Breast epithelium (tissue), 4 donors: ENCODE measurements at regions not wholly inside any gene's neighbourhood (a gene's known extent, or its start where the extent isn't known, plus 50 kb on each side); places are given as distances from the start of the nearest gene placed in this dataset.
"Not testable (repeated sequence)": the region's sequence is repeated elsewhere in the genome, so short reads cannot be mapped to it uniquely, and the experiment has no call there.

ENCODE experiments used
- DNase-seq, 2 donors: peaks; one replicate each; pipeline ENCODE4 v3.0.0-alpha.2; 2019; ENCODE audit warnings: low spot score in 2 of 2
- H3K27ac ChIP-seq, 2 donors: fragments of 200-600 bp; sonication (generic) in 1 of 2; one replicate each; pipeline ENCODE4 v1.5.1; 2016 to 2019; ENCODE audit warnings: mild to moderate bottlenecking in 1 of 2
- H3K27me3 ChIP-seq, 2 donors: fragments of 200-600 bp; sonication (generic) in 1 of 2; one replicate each; pipeline versions ENCODE4 v1.5.1 to v1.6.0; 2017 to 2019; ENCODE audit warnings: control low read depth in 1 of 2, mild to moderate bottlenecking in 1 of 2
- H3K36me3 ChIP-seq: fragments of 200-600 bp; one replicate; pipeline ENCODE4 v1.5.1; 2019
- H3K4me1 ChIP-seq, 2 donors: fragments of 200-600 bp; sonication (generic); one replicate each; pipeline ENCODE4 v1.5.1; 2016 to 2019; ENCODE audit warnings: control low read depth in 1 of 2
- H3K4me3 ChIP-seq, 3 donors: fragments of 200-600 bp; sonication (generic); 1 replicate in 2 of 3; 2 replicates in 1 of 3; pipeline ENCODE4 v1.5.1; 2016 to 2019; ENCODE audit warnings: mild to moderate bottlenecking in 3 of 3, moderate library complexity in 2 of 3
- H3K9me3 ChIP-seq, 2 donors: fragments of 200-600 bp; sonication (generic) in 1 of 2; one replicate each; pipeline ENCODE4 v1.5.1; 2016 to 2019; ENCODE audit warnings: control low read depth in 1 of 2
- CTCF ChIP-seq, 3 donors: fragments of 450-650 bp; IDR thresholded peaks; one replicate each; pipeline ENCODE4 v1.5.1; 2016 to 2017; ENCODE audit warnings: antibody characterized with exemption in 3 of 3, mild to moderate bottlenecking in 3 of 3, moderate library complexity in 3 of 3
- POLR2A ChIP-seq: fragments of 450-650 bp; IDR thresholded peaks from one replicate; pipeline ENCODE4 v1.6.1; 2016; ENCODE audit warnings: antibody characterized with exemption, mild to moderate bottlenecking, moderate library complexity
- POLR2AphosphoS5 ChIP-seq, 3 donors: sonication (generic); formaldehyde crosslinking; IDR thresholded peaks; one replicate each; pipeline ENCODE4 v1.6.1; 2017; ENCODE audit warnings: antibody characterized with exemption in 3 of 3
- intact Hi-C: fragments of 100-400 bp; cut with DNase I; formaldehyde crosslinking; loops from one replicate; pipeline ENCODE4 v1.15.1; 2023; ENCODE audit warnings: low total_unique reads

GRCh38 chr5:116880150-116880549 lies 305.5 kb upstream of the SEMA6A start:
- intact Hi-C loops: no loop called here
- no peak overlapping the region for H3K27ac ChIP-seq
- H3K36me3 ChIP-seq: no peaks in the 10 kb centered on the region
- no peaks in the 10 kb centered on the region for H3K27me3 ChIP-seq
- no peaks in the 10 kb centered on the region for H3K9me3 ChIP-seq
- H3K4me1 ChIP-seq: no peaks in the 10 kb centered on the region
- DNase-seq: no peak
- no peak overlapping the region for H3K4me3 ChIP-seq
- no peak for TF ChIP-seq POLR2A
- no peak for TF ChIP-seq POLR2AphosphoS5 (IDR thresholded peaks at IDR 0.05)
- TF ChIP-seq CTCF (IDR thresholded peaks at IDR 0.05): no peak

GRCh38 chr5:116876240-116876840 lies 301.7 kb upstream of the SEMA6A start:
- TF ChIP-seq POLR2A: no peak
- no peak for TF ChIP-seq POLR2AphosphoS5 (IDR thresholded peaks at IDR 0.05)
- no peak for TF ChIP-seq CTCF (IDR thresholded peaks at IDR 0.05)
- Histone ChIP-seq H3K4me1 (no peaks in the 10 kb centered on the region), H3K36me3 (no peaks in the 10 kb centered on the region), H3K27me3 (no peaks in the 10 kb centered on the region), H3K27ac (no peak overlapping the region), H3K9me3 (no peaks in the 10 kb centered on the region), H3K4me3 (no peak overlapping the region)
- DNase-seq: no peak
- intact Hi-C loops: no loop called here

- Histone ChIP-seq H3K9me3 (peaks cover 0 to 7% of the 10 kb centered on the region in 2 donors), H3K27ac (no peak overlapping the region), H3K4me1 (no peaks in the 10 kb centered on the region), H3K36me3 (no peaks in the 10 kb centered on the region), H3K27me3 (no peaks in the 10 kb centered on the region), H3K4me3 (no peak overlapping the region)
- no peak for DNase-seq
- TF ChIP-seq POLR2AphosphoS5 (IDR thresholded peaks at IDR 0.05): no peak
- no peak for TF ChIP-seq CTCF (IDR thresholded peaks at IDR 0.05)
- TF ChIP-seq POLR2A: no peak
- intact Hi-C loops: no loop called here
These were observed 298.4 kb upstream of the SEMA6A start for GRCh38 chr5:116872986-116873385.

- no peaks in the 10 kb centered on the region for H3K4me1 ChIP-seq
These were observed 297.9 kb upstream of the SEMA6A start for GRCh38 chr5:116872486-116872885.

GRCh38 chr5:116867825-116868224 lies 293.2 kb upstream of the SEMA6A start:
- H3K27me3 ChIP-seq, H3K9me3 ChIP-seq, H3K4me1 ChIP-seq, H3K4me3 ChIP-seq, H3K36me3 ChIP-seq, H3K27ac ChIP-seq, DNase-seq, intact Hi-C loops: not testable (repeated sequence)

More at GRCh38 chr5:116872486-116872885, 297.9 kb upstream of the SEMA6A start:
- Histone ChIP-seq H3K4me3 (no peak overlapping the region), H3K36me3 (no peaks in the 10 kb centered on the region), H3K27me3 (no peaks in the 10 kb centered on the region), H3K9me3 (peaks cover 0 to 7% of the 10 kb centered on the region in 2 donors), H3K27ac (no peak overlapping the region)
- DNase-seq: no peak
- intact Hi-C loops: no loop called here
- TF ChIP-seq CTCF (IDR thresholded peaks at IDR 0.05) (no peak), POLR2A (no peak), POLR2AphosphoS5 (IDR thresholded peaks at IDR 0.05) (no peak)

GRCh38 chr5:116865651-116866050 lies 291.0 kb upstream of the SEMA6A start:
- no peak for DNase-seq
- no peak overlapping the region for H3K27ac ChIP-seq
- no peaks in the 10 kb centered on the region for H3K4me1 ChIP-seq
- no peak for TF ChIP-seq POLR2AphosphoS5 (IDR thresholded peaks at IDR 0.05)
- TF ChIP-seq CTCF (IDR thresholded peaks at IDR 0.05): no peak
- TF ChIP-seq POLR2A: no peak
- H3K27me3 ChIP-seq: no peaks in the 10 kb centered on the region
- intact Hi-C loops: no loop called here
- no peaks in the 10 kb centered on the region for H3K36me3 ChIP-seq
- no peak overlapping the region for H3K4me3 ChIP-seq
- peaks cover 0 to 7% of the 10 kb centered on the region in 2 donors for H3K9me3 ChIP-seq
